ENCODE measurements at regions not wholly inside any gene's neighbourhood (a gene's known extent, or its start where the extent isn't known, plus 50 kb on each side); places are given as distances from the start of the nearest gene placed in this dataset.

DNA sequence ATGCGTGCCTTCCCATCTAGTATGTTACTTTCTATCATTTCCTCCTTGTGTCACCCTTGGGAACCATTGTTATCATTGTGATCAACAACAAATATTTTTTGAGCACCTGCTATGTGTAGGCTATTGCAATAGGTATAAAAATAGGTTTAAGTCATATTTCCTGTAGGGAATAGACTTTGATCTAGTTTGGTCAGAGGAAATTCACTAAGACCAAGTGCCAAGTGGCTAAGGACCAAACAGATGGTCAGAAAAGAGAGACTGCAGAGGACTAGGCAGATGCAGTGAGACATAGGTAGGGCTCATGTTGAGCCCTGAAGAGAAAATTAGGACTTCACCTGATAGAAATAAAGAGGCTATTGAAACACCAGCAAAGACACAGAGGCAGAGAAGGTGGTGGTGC lies 430.0 kb upstream of the ADAMTSL1 start:
- H3K27ac ChIP-seq (ENCODE audit: insufficient read depth, low read depth, low read length, poor library complexity, severe bottlenecking) = no peak overlapping the region
- H3K4me1 ChIP-seq (ENCODE audit: control insufficient read depth, insufficient read depth, low read length) = no peaks in the 10 kb centered on the region
- no peaks in the 10 kb centered on the region for H3K27me3 ChIP-seq (ENCODE audit: control insufficient read depth, insufficient read depth, low read length, poor library complexity, severe bottlenecking)
- no peak overlapping the region for H3K4me3 ChIP-seq (ENCODE audit: insufficient read depth, low read depth, low read length)
- 100% methylated on average over 1 of the region's 1 CpG for WGBS, 2 experiments
- no peaks in the 10 kb centered on the region for H3K36me3 ChIP-seq (ENCODE audit: control insufficient read depth, insufficient read depth, low read length)
- no peaks in the 10 kb centered on the region for H3K9me3 ChIP-seq (ENCODE audit: control insufficient read depth, low read length)

- Histone ChIP-seq H3K27me3 (ENCODE audit: control insufficient read depth, insufficient read depth, low read length, poor library complexity, severe bottlenecking) (no peaks in the 10 kb centered on the region), H3K36me3 (ENCODE audit: control insufficient read depth, insufficient read depth, low read length) (no peaks in the 10 kb centered on the region), H3K9me3 (ENCODE audit: control insufficient read depth, low read length) (no peaks in the 10 kb centered on the region), H3K27ac (ENCODE audit: insufficient read depth, low read depth, low read length, poor library complexity, severe bottlenecking) (no peak overlapping the region), H3K4me1 (ENCODE audit: control insufficient read depth, insufficient read depth, low read length) (no peaks in the 10 kb centered on the region), H3K4me3 (ENCODE audit: insufficient read depth, low read depth, low read length) (no peak overlapping the region)
- WGBS, 2 experiments = 91 to 92% methylated on average over 1 of the region's 1 CpG
Measured at GRCh38 chr9:18045326-18045725, 428.6 kb upstream of the ADAMTSL1 start.

- Histone ChIP-seq H3K4me1 (ENCODE audit: control insufficient read depth, insufficient read depth, low read length) (no peaks in the 10 kb centered on the region), H3K4me3 (ENCODE audit: insufficient read depth, low read depth, low read length) (no peak overlapping the region), H3K27ac (ENCODE audit: insufficient read depth, low read depth, low read length, poor library complexity, severe bottlenecking) (no peak overlapping the region), H3K27me3 (ENCODE audit: control insufficient read depth, insufficient read depth, low read length, poor library complexity, severe bottlenecking) (no peaks in the 10 kb centered on the region), H3K36me3 (ENCODE audit: control insufficient read depth, insufficient read depth, low read length) (no peaks in the 10 kb centered on the region), H3K9me3 (ENCODE audit: control insufficient read depth, low read length) (no peaks in the 10 kb centered on the region)
- 91 to 92% methylated on average over 1 of the region's 1 CpG for WGBS, 2 experiments
Measured at GRCh38 chr9:18046068-18046467, 427.9 kb upstream of the ADAMTSL1 start.

- H3K4me1 ChIP-seq (ENCODE audit: control insufficient read depth, insufficient read depth, low read length) = no peaks in the 10 kb centered on the region
- no peak overlapping the region for H3K27ac ChIP-seq (ENCODE audit: insufficient read depth, low read depth, low read length, poor library complexity, severe bottlenecking)
- H3K36me3 ChIP-seq (ENCODE audit: control insufficient read depth, insufficient read depth, low read length) = no peaks in the 10 kb centered on the region
- 86 to 97% methylated on average over 2 of the region's 2 CpGs for WGBS, 2 experiments
- no peaks in the 10 kb centered on the region for H3K9me3 ChIP-seq (ENCODE audit: control insufficient read depth, low read length)
- H3K27me3 ChIP-seq (ENCODE audit: control insufficient read depth, insufficient read depth, low read length, poor library complexity, severe bottlenecking) = no peaks in the 10 kb centered on the region
- H3K4me3 ChIP-seq (ENCODE audit: insufficient read depth, low read depth, low read length) = no peak overlapping the region
Measured at GRCh38 chr9:18051638-18052037, 422.3 kb upstream of the ADAMTSL1 start.

DNA sequence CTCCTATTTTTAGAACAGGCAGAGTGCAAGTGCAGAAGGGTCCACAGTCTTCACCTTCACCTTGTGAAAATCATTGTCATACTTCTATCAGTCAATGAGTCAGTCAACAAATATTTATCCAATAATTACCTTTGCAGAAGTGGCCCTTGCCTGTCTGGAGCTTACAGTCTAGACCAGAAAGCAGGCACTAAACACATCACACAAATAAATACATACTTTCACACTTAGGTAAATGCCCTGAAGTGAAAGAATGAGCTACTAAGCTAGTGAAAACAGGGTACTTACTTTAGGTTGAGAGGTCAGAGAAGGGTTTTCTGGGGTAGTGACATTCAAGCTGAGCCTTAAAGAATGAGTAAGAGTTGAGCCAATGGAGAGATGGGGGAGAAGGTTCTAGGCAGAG lies 421.9 kb upstream of the ADAMTSL1 start:
- no peaks in the 10 kb centered on the region for H3K27me3 ChIP-seq (ENCODE audit: control insufficient read depth, insufficient read depth, low read length, poor library complexity, severe bottlenecking)
- H3K4me3 ChIP-seq (ENCODE audit: insufficient read depth, low read depth, low read length) = no peak overlapping the region
- H3K36me3 ChIP-seq (ENCODE audit: control insufficient read depth, insufficient read depth, low read length) = no peaks in the 10 kb centered on the region
- no peaks in the 10 kb centered on the region for H3K9me3 ChIP-seq (ENCODE audit: control insufficient read depth, low read length)
- H3K27ac ChIP-seq (ENCODE audit: insufficient read depth, low read depth, low read length, poor library complexity, severe bottlenecking) = no peak overlapping the region
- no peaks in the 10 kb centered on the region for H3K4me1 ChIP-seq (ENCODE audit: control insufficient read depth, insufficient read depth, low read length)

- no peaks in the 10 kb centered on the region for H3K27me3 ChIP-seq (ENCODE audit: control insufficient read depth, insufficient read depth, low read length, poor library complexity, severe bottlenecking)
- no peaks in the 10 kb centered on the region for H3K36me3 ChIP-seq (ENCODE audit: control insufficient read depth, insufficient read depth, low read length)
- no peaks in the 10 kb centered on the region for H3K9me3 ChIP-seq (ENCODE audit: control insufficient read depth, low read length)
- no peaks in the 10 kb centered on the region for H3K4me1 ChIP-seq (ENCODE audit: control insufficient read depth, insufficient read depth, low read length)
- H3K27ac ChIP-seq (ENCODE audit: insufficient read depth, low read depth, low read length, poor library complexity, severe bottlenecking) = no peak overlapping the region
- no peak overlapping the region for H3K4me3 ChIP-seq (ENCODE audit: insufficient read depth, low read depth, low read length)
- WGBS, 2 experiments = 89 to 93% methylated on average over 8 of the region's 8 CpGs
Measured at GRCh38 chr9:18056269-18056992, 417.5 kb upstream of the ADAMTSL1 start.

DNA sequence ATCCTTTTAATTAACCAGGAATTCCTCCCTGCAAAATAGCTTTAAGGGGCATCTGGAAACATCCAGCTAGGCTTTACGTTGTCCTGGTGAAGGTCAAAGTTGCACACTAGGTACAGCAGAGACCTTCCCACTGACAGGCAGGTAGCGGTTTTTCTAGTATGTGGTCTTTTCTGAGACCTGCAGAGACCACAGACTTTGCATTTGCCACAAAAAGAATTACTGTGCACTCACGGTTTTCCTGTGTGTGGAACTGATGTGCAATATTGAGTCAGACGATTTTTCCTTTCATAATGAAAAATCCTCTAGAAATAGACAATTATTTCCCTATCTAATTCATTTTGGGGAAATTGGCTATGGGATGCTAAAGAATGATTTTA lies 417.0 kb upstream of the ADAMTSL1 start:
- WGBS, 2 experiments = 92 to 96% methylated on average over 3 to 4 of the region's 4 CpGs
- Histone ChIP-seq H3K4me3 (ENCODE audit: insufficient read depth, low read depth, low read length) (no peak overlapping the region), H3K9me3 (ENCODE audit: control insufficient read depth, low read length) (no peaks in the 10 kb centered on the region), H3K27ac (ENCODE audit: insufficient read depth, low read depth, low read length, poor library complexity, severe bottlenecking) (no peak overlapping the region), H3K27me3 (ENCODE audit: control insufficient read depth, insufficient read depth, low read length, poor library complexity, severe bottlenecking) (no peaks in the 10 kb centered on the region), H3K36me3 (ENCODE audit: control insufficient read depth, insufficient read depth, low read length) (no peaks in the 10 kb centered on the region), H3K4me1 (ENCODE audit: control insufficient read depth, insufficient read depth, low read length) (no peaks in the 10 kb centered on the region)

GRCh38 chr9:18058564-18059442 lies 415.1 kb upstream of the ADAMTSL1 start:
- 88 to 92% methylated on average over 3 of the region's 3 CpGs for WGBS, 2 experiments

DNA sequence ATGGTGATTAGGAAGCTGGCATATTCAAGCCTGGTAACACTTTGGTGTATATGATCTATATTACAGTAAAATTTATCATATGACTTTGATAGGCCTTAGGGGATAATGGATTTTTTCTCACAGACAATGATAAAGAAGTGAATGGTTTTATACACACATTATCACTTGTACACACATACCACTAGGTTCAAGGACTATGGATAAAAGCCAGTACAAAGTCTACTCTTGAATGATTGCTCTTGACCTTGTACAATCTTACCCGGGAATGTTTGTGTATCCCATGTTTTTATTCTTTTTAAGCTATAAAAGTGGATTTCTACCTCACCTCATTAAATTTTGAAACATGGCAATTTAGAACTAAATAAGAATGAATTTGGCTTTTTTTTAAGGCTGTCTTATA lies 414.5 kb upstream of the ADAMTSL1 start:
- 100% methylated on average over 1 of the region's 1 CpG; no CpG with 5 or more reads in 1 of the 2 experiments for WGBS, 2 experiments
- Histone ChIP-seq H3K9me3 (ENCODE audit: control insufficient read depth, low read length) (no peaks in the 10 kb centered on the region), H3K36me3 (ENCODE audit: control insufficient read depth, insufficient read depth, low read length) (no peaks in the 10 kb centered on the region), H3K4me1 (ENCODE audit: control insufficient read depth, insufficient read depth, low read length) (no peaks in the 10 kb centered on the region), H3K27me3 (ENCODE audit: control insufficient read depth, insufficient read depth, low read length, poor library complexity, severe bottlenecking) (no peaks in the 10 kb centered on the region), H3K27ac (ENCODE audit: insufficient read depth, low read depth, low read length, poor library complexity, severe bottlenecking) (no peak overlapping the region), H3K4me3 (ENCODE audit: insufficient read depth, low read depth, low read length) (no peak overlapping the region)

More at GRCh38 chr9:18058564-18059442, 415.1 kb upstream of the ADAMTSL1 start:
- no peaks in the 10 kb centered on the region for H3K27me3 ChIP-seq (ENCODE audit: control insufficient read depth, insufficient read depth, low read length, poor library complexity, severe bottlenecking)
- no peaks in the 10 kb centered on the region for H3K36me3 ChIP-seq (ENCODE audit: control insufficient read depth, insufficient read depth, low read length)
- no peaks in the 10 kb centered on the region for H3K4me1 ChIP-seq (ENCODE audit: control insufficient read depth, insufficient read depth, low read length)
- H3K4me3 ChIP-seq (ENCODE audit: insufficient read depth, low read depth, low read length) = no peak overlapping the region
- H3K9me3 ChIP-seq (ENCODE audit: control insufficient read depth, low read length) = no peaks in the 10 kb centered on the region
- no peak overlapping the region for H3K27ac ChIP-seq (ENCODE audit: insufficient read depth, low read depth, low read length, poor library complexity, severe bottlenecking)

DNA sequence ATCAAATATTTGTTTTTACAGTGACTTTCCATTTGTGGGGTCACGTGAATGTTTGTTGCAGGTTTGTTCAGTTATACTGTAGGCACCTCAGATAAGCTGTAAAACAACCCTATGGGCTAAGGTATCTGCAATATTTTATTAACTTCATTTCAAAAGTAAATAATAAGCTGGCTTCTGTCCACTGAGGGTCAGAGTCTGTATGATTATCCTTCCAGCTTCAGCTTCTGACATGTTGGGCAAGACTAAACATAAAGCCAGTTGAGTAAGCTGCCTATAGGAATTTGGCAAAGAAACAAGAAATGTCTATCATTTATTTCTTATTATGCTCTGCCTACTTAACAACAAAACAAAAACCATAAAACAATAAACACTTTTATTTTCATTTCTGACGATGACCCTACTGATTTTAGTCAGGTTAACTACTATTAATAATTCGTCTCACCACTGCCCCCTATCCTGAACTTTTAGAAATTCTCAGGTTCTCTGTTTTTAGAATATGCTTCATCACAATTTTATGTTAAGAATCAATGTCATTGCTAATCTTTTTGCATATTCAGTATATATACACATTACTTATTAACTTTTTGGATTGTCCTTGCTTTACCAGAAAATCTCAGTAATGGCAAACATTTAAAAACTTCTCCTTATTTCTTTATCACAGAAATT lies 413.6 kb upstream of the ADAMTSL1 start:
- Histone ChIP-seq H3K36me3 (ENCODE audit: control insufficient read depth, insufficient read depth, low read length) (no peaks in the 10 kb centered on the region), H3K4me3 (ENCODE audit: insufficient read depth, low read depth, low read length) (no peak overlapping the region), H3K27ac (ENCODE audit: insufficient read depth, low read depth, low read length, poor library complexity, severe bottlenecking) (no peak overlapping the region), H3K27me3 (ENCODE audit: control insufficient read depth, insufficient read depth, low read length, poor library complexity, severe bottlenecking) (no peaks in the 10 kb centered on the region), H3K4me1 (ENCODE audit: control insufficient read depth, insufficient read depth, low read length) (no peaks in the 10 kb centered on the region), H3K9me3 (ENCODE audit: control insufficient read depth, low read length) (no peaks in the 10 kb centered on the region)
- 27 to 62% methylated on average over 2 to 3 of the region's 3 CpGs for WGBS, 2 experiments
